Suprapubic skin (tissue), 4 donors: ENCODE measurements at regions not wholly inside any gene's neighbourhood (a gene's known extent, or its start where the extent isn't known, plus 50 kb on each side); places are given as distances from the start of the nearest gene placed in this dataset.

Experiments
- CTCF ChIP-seq, 2 donors: fragments of 200-600 bp in 1 of 2; fragments of 450-650 bp in 1 of 2; sonication (generic) in 1 of 2; IDR thresholded peaks; one replicate each; pipeline ENCODE4 v1.5.1; 2016 to 2019; ENCODE audit warnings: antibody characterized with exemption in 2 of 2, mild to moderate bottlenecking in 1 of 2, moderate library complexity in 1 of 2
- EP300 ChIP-seq: sonication (generic); formaldehyde crosslinking; IDR thresholded peaks from one replicate; pipeline ENCODE4 v1.6.1; 2017; ENCODE audit warnings: antibody characterized with exemption
- POLR2A ChIP-seq, 2 donors: fragments of 450-650 bp; IDR thresholded peaks; one replicate each; pipeline ENCODE4 v1.6.1; 2017; ENCODE audit warnings: antibody characterized with exemption in 2 of 2, mild to moderate bottlenecking in 2 of 2, moderate library complexity in 2 of 2
- POLR2AphosphoS5 ChIP-seq, 3 donors: sonication (generic); formaldehyde crosslinking; IDR thresholded peaks; one replicate each; pipeline ENCODE4 v1.6.1; 2017; ENCODE audit warnings: antibody characterized with exemption in 3 of 3

GRCh38 chrX:129115935-129116334 is 407.4 kb downstream of the SMARCA1 start:
- TF ChIP-seq CTCF (IDR thresholded peaks at IDR 0.05) (no peak), POLR2A (IDR thresholded peaks at IDR 0.05) (no peak), POLR2AphosphoS5 (IDR thresholded peaks at IDR 0.05) (no peak), EP300 (no peak)
